Gastrocnemius medialis (tissue), 4 donors: ENCODE measurements at regions not wholly inside any gene's neighbourhood (a gene's known extent, or its start where the extent isn't known, plus 50 kb on each side); places are given as distances from the start of the nearest gene placed in this dataset.

Experiments
- ATAC-seq, 2 donors: fragments of 150-250 bp; one replicate each; pipeline ENCODE4 v1.9.1; 2016
- DNase-seq, 2 donors: peaks; one replicate each; pipeline ENCODE4 v3.0.0-alpha.2; 2019
- H3K27ac ChIP-seq, 4 donors: fragments of 200-600 bp; sonication (generic); 1 replicate in 1 of 4; 2 replicates in 3 of 4; pipeline ENCODE4 v1.5.1; 2016 to 2018; ENCODE audit warnings: mild to moderate bottlenecking in 2 of 4, moderate library complexity in 1 of 4
- H3K27me3 ChIP-seq, 3 donors: fragments of 200-600 bp; sonication (generic) in 2 of 3; 1 replicate in 1 of 3; 2 replicates in 2 of 3; pipeline versions ENCODE4 v1.5.1 to v1.6.0; 2016 to 2019; ENCODE audit warnings: mild to moderate bottlenecking in 1 of 3, moderate library complexity in 1 of 3
- H3K36me3 ChIP-seq, 2 donors: fragments of 200-600 bp; sonication (generic) in 1 of 2; one replicate each; pipeline ENCODE4 v1.5.1; 2017 to 2018
- H3K4me1 ChIP-seq, 2 donors: fragments of 200-600 bp; sonication (generic) in 1 of 2; one replicate each; pipeline ENCODE4 v1.5.1; 2016 to 2017; ENCODE audit warnings: mild to moderate bottlenecking in 2 of 2
- H3K4me3 ChIP-seq, 4 donors: fragments of 200-600 bp; sonication (generic) in 3 of 4; 1 replicate in 1 of 4; 2 replicates in 3 of 4; pipeline ENCODE4 v1.5.1; 2016 to 2019; ENCODE audit warnings: mild to moderate bottlenecking in 2 of 4
- H3K9me3 ChIP-seq, 3 donors: fragments of 200-600 bp; sonication (generic) in 2 of 3; 1 replicate in 1 of 3; 2 replicates in 2 of 3; pipeline ENCODE4 v1.5.1; 2016 to 2019
- CTCF ChIP-seq, 5 experiments: fragments of 450-650 bp in 3 of 5; fragments of 200-600 bp in 2 of 5; sonication (generic) in 2 of 5; IDR thresholded peaks in 4 of 5; conservative IDR thresholded peaks in 1 of 5; 1 replicate in 4 of 5; 2 replicates in 1 of 5; pipeline ENCODE4 v1.5.1; 2016 to 2019; ENCODE audit warnings: antibody characterized with exemption in 5 of 5, mild to moderate bottlenecking in 3 of 5, moderate library complexity in 3 of 5
- POLR2A ChIP-seq, 2 donors: fragments of 450-650 bp; IDR thresholded peaks; one replicate each; pipeline ENCODE4 v1.6.1; 2017; ENCODE audit warnings: antibody characterized with exemption in 2 of 2, mild to moderate bottlenecking in 2 of 2, moderate library complexity in 2 of 2
- in situ Hi-C, 4 donors: fragments of 200-750 bp; cut with MboI; loops; one replicate each; pipeline versions ENCODE4 v1.15.0 to v1.8.0; 2017; ENCODE audit warnings: low sequenced_read_pairs in 4 of 4
- intact Hi-C: fragments of 100-400 bp; cut with DNase I; formaldehyde crosslinking; loops from one replicate; pipeline ENCODE4 v1.15.1; 2023; ENCODE audit warnings: low total_unique reads

- intact Hi-C loops = no loop called here
- TF ChIP-seq CTCF (IDR thresholded peaks at IDR 0.05 in 4 of 5, conservative IDR thresholded peaks at IDR 0.05 in 1 of 5) (no peak), POLR2A (IDR thresholded peaks at IDR 0.05) (no peak)
Observed at GRCh38 chr4:185997296-185997695, 71.7 kb upstream of the TLR3 start.

GRCh38 chr4:185998791-185999190 is 70.2 kb upstream of the TLR3 start:
- no peak for TF ChIP-seq POLR2A (IDR thresholded peaks at IDR 0.05)
- TF ChIP-seq CTCF (IDR thresholded peaks at IDR 0.05 in 4 of 5, conservative IDR thresholded peaks at IDR 0.05 in 1 of 5) = no peak
- ATAC-seq (no peak), DNase-seq (no peak)
- no peak overlapping the region for H3K27ac ChIP-seq
- no peaks in the 10 kb centered on the region for H3K9me3 ChIP-seq
- H3K27me3 ChIP-seq = peaks cover 0 to 4% (median 0%) of the 10 kb centered on the region in 3 donors
- H3K4me3 ChIP-seq = no peak overlapping the region
- no peaks in the 10 kb centered on the region for H3K4me1 ChIP-seq
- in situ Hi-C loops (no loop called here), intact Hi-C loops (no loop called here)
- no peaks in the 10 kb centered on the region for H3K36me3 ChIP-seq

More at GRCh38 chr4:185997296-185997695, 71.7 kb upstream of the TLR3 start:
- H3K9me3 ChIP-seq = no peaks in the 10 kb centered on the region
- H3K4me1 ChIP-seq = no peaks in the 10 kb centered on the region
- DNase-seq = no peak
- H3K4me3 ChIP-seq = no peak overlapping the region
- H3K36me3 ChIP-seq = no peaks in the 10 kb centered on the region
- no peaks in the 10 kb centered on the region for H3K27me3 ChIP-seq
- no peak for ATAC-seq
- in situ Hi-C loops = no loop called here
- no peak overlapping the region for H3K27ac ChIP-seq

- intact Hi-C loops (no loop called here), in situ Hi-C loops (no loop called here)
- Histone ChIP-seq H3K4me3 (no peak overlapping the region), H3K4me1 (no peaks in the 10 kb centered on the region), H3K36me3 (no peaks in the 10 kb centered on the region), H3K27me3 (peaks cover 0 to 4% (median 0%) of the 10 kb centered on the region in 3 donors), H3K27ac (no peak overlapping the region), H3K9me3 (no peaks in the 10 kb centered on the region)
- TF ChIP-seq CTCF (IDR thresholded peaks at IDR 0.05 in 4 of 5, conservative IDR thresholded peaks at IDR 0.05 in 1 of 5) (no peak), POLR2A (IDR thresholded peaks at IDR 0.05) (no peak)
- ATAC-seq = no peak
- no peak for DNase-seq
Observed at GRCh38 chr4:185999207-185999606, 69.7 kb upstream of the TLR3 start.

GRCh38 chr4:186002853-186003252 is 66.1 kb upstream of the TLR3 start:
- DNase-seq (no peak), ATAC-seq (no peak)
- TF ChIP-seq CTCF (IDR thresholded peaks at IDR 0.05 in 4 of 5, conservative IDR thresholded peaks at IDR 0.05 in 1 of 5) (no peak), POLR2A (IDR thresholded peaks at IDR 0.05) (no peak)
- intact Hi-C loops = no loop called here
- H3K9me3 ChIP-seq = no peaks in the 10 kb centered on the region
- H3K27ac ChIP-seq = no peak overlapping the region
- H3K27me3 ChIP-seq = peaks cover 0 to 4% (median 0%) of the 10 kb centered on the region in 3 donors
- no peaks in the 10 kb centered on the region for H3K36me3 ChIP-seq
- in situ Hi-C loops = no loop called here
- H3K4me1 ChIP-seq = no peaks in the 10 kb centered on the region
- H3K4me3 ChIP-seq = no peak overlapping the region

GRCh38 chr4:186003746-186004145 is 65.2 kb upstream of the TLR3 start:
- in situ Hi-C loops = no loop called here
- TF ChIP-seq CTCF (IDR thresholded peaks at IDR 0.05 in 4 of 5, conservative IDR thresholded peaks at IDR 0.05 in 1 of 5) = no peak
- TF ChIP-seq POLR2A (IDR thresholded peaks at IDR 0.05) = no peak
- no peak for ATAC-seq
- no peaks in the 10 kb centered on the region for H3K4me1 ChIP-seq
- DNase-seq = no peak
- H3K4me3 ChIP-seq = no peak overlapping the region
- no peak overlapping the region for H3K27ac ChIP-seq
- peaks cover 0 to 4% (median 0%) of the 10 kb centered on the region in 3 donors for H3K27me3 ChIP-seq
- no peaks in the 10 kb centered on the region for H3K9me3 ChIP-seq
- intact Hi-C loops = no loop called here
- H3K36me3 ChIP-seq = no peaks in the 10 kb centered on the region
